Stimulated activated CD8-positive, alpha-beta memory T cell treated with anti-CD3 and anti-CD28 coated beads, Interleukin-7, amount 100 ng/mL, for 4 hours (primary cell): ENCODE measurements at regions not wholly inside any gene's neighbourhood (a gene's known extent, or its start where the extent isn't known, plus 50 kb on each side); places are given as distances from the start of the nearest gene placed in this dataset.
"Not testable (repeated sequence)": the region's sequence is repeated elsewhere in the genome, so short reads cannot be mapped to it uniquely, and the experiment has no call there.

Experiments used
- DNase-seq, 2 donors: peaks; one replicate each; pipeline ENCODE4 v3.0.0-alpha.2; 2020; ENCODE audit warnings: low read depth in 2 of 2

- DNase-seq, result no peak
Measured at GRCh38 chr1:168825820-168826219, 96.8 kb upstream of the DPT start.

- DNase-seq, result no peak
Measured at GRCh38 chr1:168826269-168826668, 97.3 kb upstream of the DPT start.

GRCh38 chr1:168827557-168827956, 98.6 kb upstream of the DPT start:
- DNase-seq, result no peak

GRCh38 chr1:168829876-168830275, 100.9 kb upstream of the DPT start:
- no peak for DNase-seq

- no peak for DNase-seq
Measured at GRCh38 chr1:168830562-168830961, 101.6 kb upstream of the DPT start.

- DNase-seq, result no peak
Measured at GRCh38 chr1:168832661-168833060, 103.7 kb upstream of the DPT start.

- no peak for DNase-seq
Measured at GRCh38 chr1:168833362-168833761, 104.4 kb upstream of the DPT start.

GRCh38 chr1:168833801-168834224, 104.8 kb upstream of the DPT start:
- DNase-seq, result no peak

- no peak for DNase-seq
Measured at GRCh38 chr1:168834225-168834872, 105.3 kb upstream of the DPT start.

- no peak for DNase-seq
Measured at GRCh38 chr1:168835176-168835575, 106.2 kb upstream of the DPT start.

- DNase-seq, result no peak
Measured at GRCh38 chr1:168835791-168836190, 106.8 kb upstream of the DPT start.

GRCh38 chr1:168836469-168836868, 107.5 kb upstream of the DPT start:
- no peak for DNase-seq

GRCh38 chr1:168837230-168837629, 108.2 kb upstream of the DPT start:
- not testable (repeated sequence) for DNase-seq

- DNase-seq, result no peak
Measured at GRCh38 chr1:168842306-168842705, 113.3 kb upstream of the DPT start.

GRCh38 chr1:168842916-168843315, 113.9 kb upstream of the DPT start:
- no peak for DNase-seq

GRCh38 chr1:168843401-168843800, 114.4 kb upstream of the DPT start:
- no peak for DNase-seq

GRCh38 chr1:168843950-168844349, 114.9 kb upstream of the DPT start:
- DNase-seq, result no peak

- DNase-seq, result no peak
Measured at GRCh38 chr1:168845140-168845539, 116.1 kb upstream of the DPT start.

- DNase-seq, result no peak
Measured at GRCh38 chr1:168848051-168848450, 119.0 kb upstream of the DPT start.

GRCh38 chr1:168861421-168862004, 132.5 kb upstream of the DPT start:
- DNase-seq, result no peak

- no peak for DNase-seq
Measured at GRCh38 chr1:168863772-168864171, 134.8 kb upstream of the DPT start.

GRCh38 chr1:168864266-168864665, 135.3 kb upstream of the DPT start:
- DNase-seq, result no peak

- no peak for DNase-seq
Measured at GRCh38 chr1:168865850-168866620, 137.0 kb upstream of the DPT start.
